MM.1S (cell line): ENCODE measurements at regions not wholly inside any gene's neighbourhood (a gene's known extent, or its start where the extent isn't known, plus 50 kb on each side); places are given as distances from the start of the nearest gene placed in this dataset.

Source experiments
- DNase-seq: peaks from one replicate; pipeline ENCODE4 v3.0.0-alpha.2; 2015
- H2AFZ ChIP-seq: fragments of 300-600 bp; sonication (generic); 2 replicates; pipeline ENCODE4 v1.6.0; 2016; ENCODE audit warnings: antibody characterized with exemption, low read length
- H3F3A ChIP-seq: fragments of 300-600 bp; sonication (generic); 2 replicates; pipeline ENCODE4 v1.6.1; 2016; ENCODE audit warnings: mild to moderate bottlenecking, antibody characterized with exemption, low read length, moderate library complexity, mixed read lengths; ENCODE audit not compliant: insufficient read depth
- H3K27ac ChIP-seq: fragments of 300-600 bp; sonication (generic); 2 replicates; pipeline ENCODE4 v1.5.1; 2016; ENCODE audit warnings: mild to moderate bottlenecking, low read length
- H3K27me3 ChIP-seq: fragments of 300-600 bp; sonication (generic); replicated peaks from 2 replicates; pipeline ENCODE4 v1.6.0; 2016; ENCODE audit warnings: low read length; ENCODE audit not compliant: insufficient read depth
- H3K36me3 ChIP-seq: fragments of 300-600 bp; sonication (generic); replicated peaks from 2 replicates; pipeline ENCODE4 v1.6.1; 2016; ENCODE audit warnings: mild to moderate bottlenecking, low read length, mixed read lengths; ENCODE audit not compliant: insufficient read depth
- H3K4me1 ChIP-seq: fragments of 300-600 bp; sonication (generic); 2 replicates; pipeline ENCODE4 v1.6.1; 2016; ENCODE audit warnings: low read length, mixed read lengths
- H3K4me2 ChIP-seq: fragments of 300-600 bp; sonication (generic); 2 replicates; pipeline ENCODE4 v1.6.0; 2016; ENCODE audit warnings: low read depth, low read length
- H3K4me3 ChIP-seq: fragments of 300-600 bp; sonication (generic); 2 replicates; pipeline ENCODE4 v1.5.1; 2016; ENCODE audit warnings: low read length, mixed read lengths
- H3K79me2 ChIP-seq: fragments of 300-600 bp; sonication (generic); 2 replicates; pipeline ENCODE4 v1.6.1; 2016; ENCODE audit warnings: mixed run types, low read length, mixed read lengths
- H3K9ac ChIP-seq: fragments of 300-600 bp; sonication (generic); 2 replicates; pipeline ENCODE4 v1.6.1; 2016; ENCODE audit warnings: low read length, mixed read lengths
- H3K9me2 ChIP-seq: fragments of 300-600 bp; sonication (generic); replicated peaks from 2 replicates; pipeline ENCODE4 v1.6.1; 2016; ENCODE audit warnings: mild to moderate bottlenecking, low read length, mixed read lengths; ENCODE audit not compliant: insufficient read depth
- H3K9me3 ChIP-seq: fragments of 300-600 bp; sonication (generic); replicated peaks from 2 replicates; pipeline ENCODE4 v1.6.1; 2016; ENCODE audit warnings: mild to moderate bottlenecking, low read length, mixed read lengths; ENCODE audit not compliant: insufficient read depth
- H4K20me1 ChIP-seq: fragments of 300-600 bp; sonication (generic); 2 replicates; pipeline ENCODE4 v1.6.1; 2016; ENCODE audit warnings: mild to moderate bottlenecking, low read length, moderate library complexity, mixed read lengths; ENCODE audit not compliant: insufficient read depth
- CTCF ChIP-seq: fragments of 300-600 bp; sonication (generic); IDR thresholded peaks from 2 replicates; pipeline ENCODE4 v1.5.1; 2016; ENCODE audit warnings: antibody characterized with exemption, low read length, mixed read lengths
- EZH2 ChIP-seq: fragments of 300-600 bp; sonication (generic); optimal IDR thresholded peaks from 2 replicates; pipeline ENCODE3; 2017; ENCODE audit warnings: low read depth, mild to moderate bottlenecking, antibody characterized with exemption, low read length, mixed read lengths
- EZH2phosphoT487 ChIP-seq: fragments of 300-600 bp; sonication (generic); IDR thresholded peaks from 2 replicates; pipeline ENCODE4 v1.6.1; 2018; ENCODE audit warnings: antibody characterized with exemption, low read length

DNA sequence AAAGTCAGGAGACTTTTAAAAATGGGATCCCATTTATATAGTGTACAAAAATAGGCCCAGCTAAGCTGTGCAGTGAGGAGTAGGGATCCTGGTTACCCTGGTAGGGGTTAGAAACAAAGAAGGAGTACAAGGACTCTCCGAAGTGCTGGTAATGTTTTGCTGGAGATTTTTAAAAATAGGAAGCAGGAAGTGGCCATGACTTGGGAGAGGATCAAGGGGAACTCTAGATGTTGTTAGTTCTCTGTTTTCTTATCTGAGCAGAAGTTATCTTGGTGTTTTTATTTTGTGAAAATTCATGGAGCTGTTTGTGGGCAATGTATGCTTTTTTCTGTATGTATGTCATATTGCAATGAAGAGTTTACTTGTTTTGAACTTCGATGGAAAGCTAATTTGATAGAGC, 373.9 kb downstream of the SFMBT2 start:
- no peaks in the 10 kb centered on the region for H3K79me2 ChIP-seq
- H3K9me2 ChIP-seq, result no peaks in the 10 kb centered on the region
- H4K20me1 ChIP-seq, result no peaks in the 10 kb centered on the region
- no peak for TF ChIP-seq EZH2
- TF ChIP-seq EZH2phosphoT487, result no peak
- TF ChIP-seq CTCF, result no peak
- no peaks in the 10 kb centered on the region for H3K27me3 ChIP-seq
- no peak overlapping the region for H3K9ac ChIP-seq
- no peak overlapping the region for H2AFZ ChIP-seq
- H3K36me3 ChIP-seq, result no peaks in the 10 kb centered on the region
- H3K4me3 ChIP-seq, result no peak overlapping the region
- H3K4me1 ChIP-seq, result no peaks in the 10 kb centered on the region
- H3K4me2 ChIP-seq, result no peak overlapping the region
- H3K27ac ChIP-seq, result no peak overlapping the region
- no peaks in the 10 kb centered on the region for H3K9me3 ChIP-seq
- DNase-seq, result no peak
- H3F3A ChIP-seq, result no peaks in the 10 kb centered on the region

- Histone ChIP-seq H3K9ac (no peak overlapping the region), H3K9me2 (no peaks in the 10 kb centered on the region), H3K27ac (no peak overlapping the region), H3K27me3 (no peaks in the 10 kb centered on the region), H3K4me1 (no peaks in the 10 kb centered on the region), H3K79me2 (no peaks in the 10 kb centered on the region), H4K20me1 (no peaks in the 10 kb centered on the region), H3K4me2 (no peak overlapping the region), H3K36me3 (no peaks in the 10 kb centered on the region), H3K4me3 (no peak overlapping the region), H3K9me3 (no peaks in the 10 kb centered on the region), H2AFZ (no peak overlapping the region), H3F3A (no peaks in the 10 kb centered on the region)
- TF ChIP-seq EZH2phosphoT487 (no peak), CTCF (no peak), EZH2 (no peak)
- DNase-seq, result no peak
Observed at GRCh38 chr10:7035126-7035761, 375.6 kb downstream of the SFMBT2 start.

DNA sequence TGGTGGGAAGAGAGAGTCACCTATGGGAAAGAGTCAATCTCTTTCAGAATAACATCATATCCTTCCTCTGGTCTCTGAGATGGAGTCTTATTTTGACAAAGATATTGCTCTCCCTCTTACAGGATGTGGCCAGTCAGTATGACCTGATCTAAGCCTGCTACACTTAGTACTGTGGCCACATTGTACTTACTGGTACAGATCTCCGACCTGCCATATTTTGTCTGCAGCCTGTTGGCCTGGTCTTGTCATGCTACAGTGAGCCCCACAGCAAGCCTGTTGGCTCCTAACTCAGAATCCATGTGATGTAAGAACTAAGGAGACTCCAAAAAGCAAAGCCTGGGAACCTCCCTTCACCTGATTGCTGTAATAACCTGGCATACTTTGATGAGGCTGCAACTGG, 377.8 kb downstream of the SFMBT2 start:
- no peak for TF ChIP-seq CTCF
- TF ChIP-seq EZH2, result no peak
- no peak for TF ChIP-seq EZH2phosphoT487
- Histone ChIP-seq H3K27me3 (no peaks in the 10 kb centered on the region), H4K20me1 (no peaks in the 10 kb centered on the region), H3K9me3 (no peaks in the 10 kb centered on the region), H2AFZ (no peak overlapping the region), H3K79me2 (no peaks in the 10 kb centered on the region), H3K4me1 (no peaks in the 10 kb centered on the region), H3K9ac (no peak overlapping the region), H3K4me3 (no peak overlapping the region), H3K36me3 (no peaks in the 10 kb centered on the region), H3F3A (no peaks in the 10 kb centered on the region), H3K9me2 (no peaks in the 10 kb centered on the region), H3K4me2 (no peak overlapping the region), H3K27ac (no peak overlapping the region)
- no peak for DNase-seq
